ENCODE measurements at regions not wholly inside any gene's neighbourhood (a gene's known extent, or its start where the extent isn't known, plus 50 kb on each side); places are given as distances from the start of the nearest gene placed in this dataset.

GRCh38 chr16:82384017-82384416 lies 214.0 kb upstream of the MPHOSPH6 start:
- TF ChIP-seq, protein P1, sequence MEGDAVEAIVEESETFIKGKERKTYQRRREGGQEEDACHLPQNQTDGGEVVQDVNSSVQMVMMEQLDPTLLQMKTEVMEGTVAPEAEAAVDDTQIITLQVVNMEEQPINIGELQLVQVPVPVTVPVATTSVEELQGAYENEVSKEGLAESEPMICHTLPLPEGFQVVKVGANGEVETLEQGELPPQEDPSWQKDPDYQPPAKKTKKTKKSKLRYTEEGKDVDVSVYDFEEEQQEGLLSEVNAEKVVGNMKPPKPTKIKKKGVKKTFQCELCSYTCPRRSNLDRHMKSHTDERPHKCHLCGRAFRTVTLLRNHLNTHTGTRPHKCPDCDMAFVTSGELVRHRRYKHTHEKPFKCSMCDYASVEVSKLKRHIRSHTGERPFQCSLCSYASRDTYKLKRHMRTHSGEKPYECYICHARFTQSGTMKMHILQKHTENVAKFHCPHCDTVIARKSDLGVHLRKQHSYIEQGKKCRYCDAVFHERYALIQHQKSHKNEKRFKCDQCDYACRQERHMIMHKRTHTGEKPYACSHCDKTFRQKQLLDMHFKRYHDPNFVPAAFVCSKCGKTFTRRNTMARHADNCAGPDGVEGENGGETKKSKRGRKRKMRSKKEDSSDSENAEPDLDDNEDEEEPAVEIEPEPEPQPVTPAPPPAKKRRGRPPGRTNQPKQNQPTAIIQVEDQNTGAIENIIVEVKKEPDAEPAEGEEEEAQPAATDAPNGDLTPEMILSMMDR (IDR thresholded peaks at IDR 0.05) = no peak
- no peak for TF ChIP-seq EP300 (IDR thresholded peaks at IDR 0.05)

Measured in suprapubic skin (tissue), 3 donors.